Keratinocyte (primary cell): ENCODE measurements at regions not wholly inside any gene's neighbourhood (a gene's known extent, or its start where the extent isn't known, plus 50 kb on each side); places are given as distances from the start of the nearest gene placed in this dataset.
A peak's percentile ranks its signal among the peaks of the same experiment; 100 is the strongest.
"Not testable (repeated sequence)": the region's sequence is repeated elsewhere in the genome, so short reads cannot be mapped to it uniquely, and the experiment has no call there.

ENCODE experiments used
- DNase-seq: peaks from one replicate; pipeline ENCODE4 v3.0.0-alpha.2; 2011; ENCODE audit warnings: low read depth, missing footprints, low spot score
- FAIRE-seq: peaks from 2 replicates; lab custom pipeline; 2011; peaks lifted over from hg19 to GRCh38; lab: Jason Lieb, UNC
- H2AFZ ChIP-seq: 2 replicates; pipeline ENCODE4 v1.6.0; 2012; ENCODE audit warnings: low read length, control low read depth, inconsistent platforms; ENCODE audit not compliant: control insufficient read depth
- H3K27ac ChIP-seq: 2 replicates; pipeline ENCODE4 v1.5.1; 2011; ENCODE audit warnings: low read length; ENCODE audit not compliant: control insufficient read depth, insufficient read depth
- H3K27me3 ChIP-seq: 3 replicates; pipeline ENCODE4 v1.6.0; 2011; ENCODE audit warnings: low read length; ENCODE audit not compliant: control insufficient read depth, insufficient read depth; ENCODE audit errors: extremely low read depth
- H3K36me3 ChIP-seq, 2 experiments: 2 replicates in 1 of 2; 3 replicates in 1 of 2; pipeline ENCODE4 v1.5.1; 2011; ENCODE audit warnings: low read length in 2 of 2, mild to moderate bottlenecking in 1 of 2; ENCODE audit not compliant: control insufficient read depth in 2 of 2, insufficient read depth in 2 of 2; ENCODE audit errors: extremely low read depth in 1 of 2
- H3K4me1 ChIP-seq: 3 replicates; pipeline ENCODE4 v1.5.1; 2011; ENCODE audit warnings: low read length; ENCODE audit not compliant: control insufficient read depth, insufficient read depth; ENCODE audit errors: extremely low read depth
- H3K4me2 ChIP-seq: 3 replicates; pipeline ENCODE4 v1.6.0; 2011; ENCODE audit warnings: low read depth, low read length; ENCODE audit not compliant: control insufficient read depth, insufficient read depth; ENCODE audit errors: extremely low read depth
- H3K4me3 ChIP-seq, 3 experiments: fragments of 200-600 bp in 1 of 3; sonication (generic) in 1 of 3; 2 replicates in 2 of 3; 3 replicates in 1 of 3; pipeline ENCODE4 v1.5.1; 2011 to 2016; ENCODE audit warnings: low read length in 3 of 3, mild to moderate bottlenecking in 3 of 3, control low read depth in 2 of 3, inconsistent platforms in 1 of 3, low read depth in 1 of 3, mixed read lengths in 1 of 3, mixed run types in 1 of 3, moderate library complexity in 1 of 3; ENCODE audit not compliant: control insufficient read depth in 2 of 3, insufficient read depth in 2 of 3; ENCODE audit errors: extremely low read depth in 1 of 3
- H3K79me2 ChIP-seq: 2 replicates; pipeline ENCODE4 v1.6.0; 2012; ENCODE audit warnings: low read length; ENCODE audit not compliant: control insufficient read depth, insufficient read depth
- H3K9ac ChIP-seq: 3 replicates; pipeline ENCODE4 v1.6.0; 2011; ENCODE audit warnings: low read length; ENCODE audit not compliant: control insufficient read depth, insufficient read depth; ENCODE audit errors: extremely low read depth
- H3K9me1 ChIP-seq: 3 replicates; pipeline ENCODE4 v1.6.0; 2011; ENCODE audit warnings: low read length; ENCODE audit not compliant: control insufficient read depth, insufficient read depth; ENCODE audit errors: extremely low read depth
- H3K9me3 ChIP-seq: 2 replicates; pipeline ENCODE4 v1.5.1; 2012; ENCODE audit warnings: low read depth, low read length; ENCODE audit not compliant: control insufficient read depth
- H4K20me1 ChIP-seq: 3 replicates; pipeline ENCODE4 v1.6.0; 2011; ENCODE audit warnings: low read length; ENCODE audit not compliant: control insufficient read depth, insufficient read depth; ENCODE audit errors: extremely low read depth
- CTCF ChIP-seq, 3 experiments: IDR thresholded peaks in 1 of 3; conservative IDR thresholded peaks in 1 of 3; optimal IDR thresholded peaks in 1 of 3; 2 replicates in 2 of 3; 3 replicates in 1 of 3; pipeline versions ENCODE3 to v1.5.1; 2011; ENCODE audit warnings: low read length in 3 of 3, mild to moderate bottlenecking in 3 of 3, moderate library complexity in 2 of 3, control low read depth in 1 of 3, inconsistent platforms in 1 of 3; ENCODE audit not compliant: insufficient read depth in 2 of 3; ENCODE audit errors: extremely low read depth in 1 of 3
- EZH2 ChIP-seq: IDR thresholded peaks from one replicate; pipeline ENCODE4 v1.6.1; 2012; ENCODE audit warnings: inconsistent platforms, mild to moderate bottlenecking, low read length, moderate library complexity
- dilution Hi-C: fragments of 300-500 bp; cut with MboI; formaldehyde crosslinking; loops from one replicate; pipeline ENCODE4 v1.7.0; 2020; ENCODE audit warnings: low sequenced_read_pairs; ENCODE audit not compliant: extremely low pct_ligation_motif_present

GRCh38 chr4:114041117-114041475, 61.6 kb upstream of the ARSJ start:
- no peaks in the 10 kb centered on the region for H3K9me3 ChIP-seq
- FAIRE-seq = peak; percentile 74
- peak overlapping the region; percentile 8 for H3K4me2 ChIP-seq
- no peaks in the 10 kb centered on the region for H4K20me1 ChIP-seq
- dilution Hi-C loops = no loop called here
- no peak for DNase-seq
- H3K27ac ChIP-seq = no peak overlapping the region
- TF ChIP-seq CTCF (optimal IDR thresholded peaks at IDR 0.05 in 1 of 3, IDR thresholded peaks at IDR 0.05 in 1 of 3, conservative IDR thresholded peaks at IDR 0.05 in 1 of 3; ENCODE audit: extremely low read depth in 1 of 3, insufficient read depth in 2 of 3, low read length in 3 of 3) = no peak
- TF ChIP-seq EZH2 = no peak
- no peaks in the 10 kb centered on the region for H3K9me1 ChIP-seq
- peaks cover 5% of the 10 kb centered on the region for H3K4me1 ChIP-seq
- no peaks in the 10 kb centered on the region for H3K79me2 ChIP-seq
- no peaks in the 10 kb centered on the region for H3K36me3 ChIP-seq
- no peak overlapping the region for H3K9ac ChIP-seq
- no peak overlapping the region for H3K4me3 ChIP-seq
- H3K27me3 ChIP-seq = no peaks in the 10 kb centered on the region
- no peak overlapping the region for H2AFZ ChIP-seq

GRCh38 chr4:114043116-114043515, 63.7 kb upstream of the ARSJ start:
- no peaks in the 10 kb centered on the region for H3K79me2 ChIP-seq
- no peak overlapping the region for H3K9ac ChIP-seq
- H4K20me1 ChIP-seq = no peaks in the 10 kb centered on the region
- dilution Hi-C loops = no loop called here
- H3K36me3 ChIP-seq = no peaks in the 10 kb centered on the region
- H3K9me3 ChIP-seq = no peaks in the 10 kb centered on the region
- no peak overlapping the region for H3K27ac ChIP-seq
- TF ChIP-seq EZH2 (no peak), CTCF (optimal IDR thresholded peaks at IDR 0.05 in 1 of 3, IDR thresholded peaks at IDR 0.05 in 1 of 3, conservative IDR thresholded peaks at IDR 0.05 in 1 of 3; ENCODE audit: extremely low read depth in 1 of 3, insufficient read depth in 2 of 3, low read length in 3 of 3) (no peak)
- H3K4me3 ChIP-seq = no peak overlapping the region
- DNase-seq (no peak), FAIRE-seq (peak; percentile 39)
- H3K4me1 ChIP-seq = peaks cover 5% of the 10 kb centered on the region
- H2AFZ ChIP-seq = no peak overlapping the region
- H3K4me2 ChIP-seq = no peak overlapping the region
- H3K9me1 ChIP-seq = no peaks in the 10 kb centered on the region
- H3K27me3 ChIP-seq = no peaks in the 10 kb centered on the region

DNA sequence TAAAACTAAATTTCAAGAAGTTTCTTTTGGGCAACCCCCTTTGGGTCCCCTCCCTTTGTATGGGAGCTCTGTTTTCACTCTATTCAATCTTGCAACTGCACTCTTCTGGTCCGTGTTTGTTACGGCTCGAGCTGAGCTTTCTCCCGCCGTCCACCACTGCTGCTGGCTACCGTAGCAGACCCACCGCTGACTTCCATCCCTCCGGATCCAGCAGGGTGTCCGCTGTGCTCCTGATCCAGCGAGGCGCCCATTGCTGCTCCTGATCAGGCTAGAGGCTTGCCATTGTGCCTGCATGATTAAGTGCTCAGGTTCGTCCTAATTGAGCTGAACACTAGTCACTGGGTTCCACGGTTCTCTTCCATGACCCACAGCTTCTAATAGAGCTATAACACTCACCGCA, 64.9 kb upstream of the ARSJ start:
- H3K4me1 ChIP-seq, FAIRE-seq, H3K27ac ChIP-seq, H3K4me3 ChIP-seq, H3K9ac ChIP-seq, H4K20me1 ChIP-seq, H3K4me2 ChIP-seq, H3K9me1 ChIP-seq, H2AFZ ChIP-seq, H3K36me3 ChIP-seq, H3K27me3 ChIP-seq, dilution Hi-C loops, H3K79me2 ChIP-seq, DNase-seq, H3K9me3 ChIP-seq: not testable (repeated sequence)
